Breast epithelium (tissue), 4 donors: ENCODE measurements at regions not wholly inside any gene's neighbourhood (a gene's known extent, or its start where the extent isn't known, plus 50 kb on each side); places are given as distances from the start of the nearest gene placed in this dataset.

Source experiments
- DNase-seq, 2 donors: peaks; one replicate each; pipeline ENCODE4 v3.0.0-alpha.2; 2019; ENCODE audit warnings: low spot score in 2 of 2
- H3K27ac ChIP-seq, 2 donors: fragments of 200-600 bp; sonication (generic) in 1 of 2; one replicate each; pipeline ENCODE4 v1.5.1; 2016 to 2019; ENCODE audit warnings: mild to moderate bottlenecking in 1 of 2
- H3K27me3 ChIP-seq, 2 donors: fragments of 200-600 bp; sonication (generic) in 1 of 2; one replicate each; pipeline versions ENCODE4 v1.5.1 to v1.6.0; 2017 to 2019; ENCODE audit warnings: control low read depth in 1 of 2, mild to moderate bottlenecking in 1 of 2
- H3K36me3 ChIP-seq: fragments of 200-600 bp; one replicate; pipeline ENCODE4 v1.5.1; 2019
- H3K4me1 ChIP-seq, 2 donors: fragments of 200-600 bp; sonication (generic); one replicate each; pipeline ENCODE4 v1.5.1; 2016 to 2019; ENCODE audit warnings: control low read depth in 1 of 2
- H3K4me3 ChIP-seq, 3 donors: fragments of 200-600 bp; sonication (generic); 1 replicate in 2 of 3; 2 replicates in 1 of 3; pipeline ENCODE4 v1.5.1; 2016 to 2019; ENCODE audit warnings: mild to moderate bottlenecking in 3 of 3, moderate library complexity in 2 of 3
- H3K9me3 ChIP-seq, 2 donors: fragments of 200-600 bp; sonication (generic) in 1 of 2; one replicate each; pipeline ENCODE4 v1.5.1; 2016 to 2019; ENCODE audit warnings: control low read depth in 1 of 2
- POLR2A ChIP-seq: fragments of 450-650 bp; IDR thresholded peaks from one replicate; pipeline ENCODE4 v1.6.1; 2016; ENCODE audit warnings: antibody characterized with exemption, mild to moderate bottlenecking, moderate library complexity
- POLR2AphosphoS5 ChIP-seq, 3 donors: sonication (generic); formaldehyde crosslinking; IDR thresholded peaks; one replicate each; pipeline ENCODE4 v1.6.1; 2017; ENCODE audit warnings: antibody characterized with exemption in 3 of 3
- intact Hi-C: fragments of 100-400 bp; cut with DNase I; formaldehyde crosslinking; loops from one replicate; pipeline ENCODE4 v1.15.1; 2023; ENCODE audit warnings: low total_unique reads
- TF ChIP-seq, protein P1 (sequence below), 3 donors: fragments of 450-650 bp; IDR thresholded peaks; one replicate each; pipeline ENCODE4 v1.5.1; 2016 to 2017; ENCODE audit warnings: antibody characterized with exemption in 3 of 3, mild to moderate bottlenecking in 3 of 3, moderate library complexity in 3 of 3

DNA sequence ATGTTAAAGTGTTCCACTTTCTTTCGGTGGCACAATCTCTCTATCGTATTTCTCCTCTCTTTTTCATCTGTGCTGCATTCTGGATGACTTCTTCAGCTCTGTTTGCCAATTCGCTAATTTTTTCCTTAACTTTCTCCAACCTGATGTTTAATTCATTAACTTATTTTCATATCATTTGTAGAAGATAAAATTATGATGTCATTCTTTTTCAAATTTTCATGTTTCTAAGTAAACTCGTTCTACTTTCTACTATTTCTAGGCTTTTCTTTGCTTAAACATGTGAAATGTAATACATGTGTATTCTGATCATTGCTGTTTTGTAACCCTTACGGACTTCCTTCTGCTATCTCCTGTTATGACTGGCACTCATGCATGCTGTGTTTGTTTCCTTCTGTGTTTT, 648.4 kb downstream of the QKI start:
- H3K27ac ChIP-seq = peak overlapping the region in 1 of 2 donors; percentile 4
- H3K36me3 ChIP-seq = no peaks in the 10 kb centered on the region
- no peak for TF ChIP-seq POLR2AphosphoS5 (IDR thresholded peaks at IDR 0.05)
- no peak for TF ChIP-seq POLR2A
- TF ChIP-seq, protein P1, sequence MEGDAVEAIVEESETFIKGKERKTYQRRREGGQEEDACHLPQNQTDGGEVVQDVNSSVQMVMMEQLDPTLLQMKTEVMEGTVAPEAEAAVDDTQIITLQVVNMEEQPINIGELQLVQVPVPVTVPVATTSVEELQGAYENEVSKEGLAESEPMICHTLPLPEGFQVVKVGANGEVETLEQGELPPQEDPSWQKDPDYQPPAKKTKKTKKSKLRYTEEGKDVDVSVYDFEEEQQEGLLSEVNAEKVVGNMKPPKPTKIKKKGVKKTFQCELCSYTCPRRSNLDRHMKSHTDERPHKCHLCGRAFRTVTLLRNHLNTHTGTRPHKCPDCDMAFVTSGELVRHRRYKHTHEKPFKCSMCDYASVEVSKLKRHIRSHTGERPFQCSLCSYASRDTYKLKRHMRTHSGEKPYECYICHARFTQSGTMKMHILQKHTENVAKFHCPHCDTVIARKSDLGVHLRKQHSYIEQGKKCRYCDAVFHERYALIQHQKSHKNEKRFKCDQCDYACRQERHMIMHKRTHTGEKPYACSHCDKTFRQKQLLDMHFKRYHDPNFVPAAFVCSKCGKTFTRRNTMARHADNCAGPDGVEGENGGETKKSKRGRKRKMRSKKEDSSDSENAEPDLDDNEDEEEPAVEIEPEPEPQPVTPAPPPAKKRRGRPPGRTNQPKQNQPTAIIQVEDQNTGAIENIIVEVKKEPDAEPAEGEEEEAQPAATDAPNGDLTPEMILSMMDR (IDR thresholded peaks at IDR 0.05) = no peak
- DNase-seq = no peak
- intact Hi-C loops = no loop called here
- no peaks in the 10 kb centered on the region for H3K27me3 ChIP-seq
- H3K4me3 ChIP-seq = no peak overlapping the region
- H3K4me1 ChIP-seq = no peaks in the 10 kb centered on the region
- no peaks in the 10 kb centered on the region for H3K9me3 ChIP-seq

DNA sequence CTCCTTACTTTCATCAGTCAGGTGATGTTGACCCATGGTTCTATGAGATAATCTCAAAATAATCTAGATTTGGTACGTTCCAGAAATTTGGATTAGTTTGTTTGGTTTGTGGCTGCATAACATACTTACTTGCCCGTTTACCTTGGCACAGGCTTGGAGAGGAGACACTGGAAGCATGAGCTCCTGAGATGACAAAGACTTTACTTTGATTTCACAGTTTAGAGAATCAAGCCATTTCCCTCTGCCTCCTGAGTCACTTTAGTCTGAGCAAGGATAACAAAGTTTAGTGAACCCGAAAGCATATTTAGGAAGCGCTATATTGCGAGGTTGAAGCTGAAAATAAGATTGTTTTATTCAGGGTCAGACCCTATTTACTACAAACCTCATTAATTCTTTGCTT, 643.4 kb downstream of the QKI start:
- Histone ChIP-seq H3K4me1 (no peaks in the 10 kb centered on the region), H3K27ac (no peak overlapping the region), H3K27me3 (no peaks in the 10 kb centered on the region), H3K9me3 (peaks cover 0 to 8% of the 10 kb centered on the region in 2 donors), H3K4me3 (no peak overlapping the region), H3K36me3 (no peaks in the 10 kb centered on the region)
- DNase-seq = no peak
- TF ChIP-seq POLR2AphosphoS5 (IDR thresholded peaks at IDR 0.05) (no peak), POLR2A (no peak)
- TF ChIP-seq, protein P1 (IDR thresholded peaks at IDR 0.05) = no peak
- intact Hi-C loops = loop anchor here (10.0 kb wide), 1 partner anchor 503 kb away; no protein-coding TSS in a partner anchor

DNA sequence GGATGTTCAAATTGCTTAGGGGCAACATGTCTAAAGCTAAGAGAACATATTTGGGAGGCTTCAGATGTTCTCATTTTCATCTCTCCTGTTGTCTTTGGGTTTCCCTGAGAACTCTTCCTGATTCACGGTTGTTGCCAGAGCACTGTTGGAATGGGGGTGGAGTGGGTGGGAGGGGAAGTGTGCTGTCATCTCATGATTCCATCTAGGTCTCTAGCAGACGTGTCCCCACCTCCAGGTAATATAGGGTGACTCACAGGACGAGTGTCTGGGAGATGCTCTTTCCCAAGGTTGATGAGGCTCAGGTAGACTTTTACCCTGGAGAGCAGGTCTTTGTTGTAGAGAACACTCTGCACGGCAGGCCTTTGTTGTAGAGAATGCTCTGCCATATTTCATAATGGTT, 636.9 kb downstream of the QKI start:
- intact Hi-C loops = loop anchor here (5.0 to 10.0 kb wide), 2 partner anchors 497 to 1844 kb away; no protein-coding TSS in a partner anchor
- H3K4me1 ChIP-seq = no peaks in the 10 kb centered on the region
- H3K27me3 ChIP-seq = no peaks in the 10 kb centered on the region

DNA sequence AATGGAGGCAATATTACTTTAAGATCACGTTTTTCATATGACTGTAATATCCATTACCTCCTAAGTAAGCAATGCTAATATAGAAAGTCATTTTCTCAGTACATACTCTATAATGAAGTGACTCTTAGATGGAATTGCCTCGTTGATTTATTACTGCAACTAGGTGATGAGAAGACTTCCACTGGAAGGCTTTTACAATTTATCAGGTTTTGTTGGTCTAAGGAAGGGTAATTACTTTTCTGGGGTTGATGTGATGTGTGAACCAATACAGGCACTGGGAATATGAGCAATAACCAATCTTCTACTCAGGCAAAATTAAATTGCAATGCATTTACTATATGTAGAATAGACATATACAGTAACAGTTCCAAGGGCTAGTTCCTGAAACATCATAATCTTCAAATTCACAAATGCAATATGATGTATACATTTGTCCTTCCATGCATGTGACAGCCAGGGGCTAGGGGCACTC, 635.0 kb downstream of the QKI start:
- TF ChIP-seq, protein P1 (IDR thresholded peaks at IDR 0.05) = no peak
- TF ChIP-seq POLR2A (no peak), POLR2AphosphoS5 (IDR thresholded peaks at IDR 0.05) (no peak)
- Histone ChIP-seq H3K36me3 (no peaks in the 10 kb centered on the region), H3K4me3 (no peak overlapping the region), H3K27ac (no peak overlapping the region), H3K27me3 (no peaks in the 10 kb centered on the region), H3K9me3 (no peaks in the 10 kb centered on the region), H3K4me1 (no peaks in the 10 kb centered on the region)
- no peak for DNase-seq
- intact Hi-C loops = no loop called here

More for the DNA sequence above, 636.9 kb downstream of the QKI start:
- Histone ChIP-seq H3K4me3 (no peak overlapping the region), H3K9me3 (peaks cover 0 to 8% of the 10 kb centered on the region in 2 donors), H3K27ac (no peak overlapping the region), H3K36me3 (no peaks in the 10 kb centered on the region)
- DNase-seq = no peak
- TF ChIP-seq, protein P1 (IDR thresholded peaks at IDR 0.05) = no peak
- TF ChIP-seq POLR2A = no peak
- no peak for TF ChIP-seq POLR2AphosphoS5 (IDR thresholded peaks at IDR 0.05)

DNA sequence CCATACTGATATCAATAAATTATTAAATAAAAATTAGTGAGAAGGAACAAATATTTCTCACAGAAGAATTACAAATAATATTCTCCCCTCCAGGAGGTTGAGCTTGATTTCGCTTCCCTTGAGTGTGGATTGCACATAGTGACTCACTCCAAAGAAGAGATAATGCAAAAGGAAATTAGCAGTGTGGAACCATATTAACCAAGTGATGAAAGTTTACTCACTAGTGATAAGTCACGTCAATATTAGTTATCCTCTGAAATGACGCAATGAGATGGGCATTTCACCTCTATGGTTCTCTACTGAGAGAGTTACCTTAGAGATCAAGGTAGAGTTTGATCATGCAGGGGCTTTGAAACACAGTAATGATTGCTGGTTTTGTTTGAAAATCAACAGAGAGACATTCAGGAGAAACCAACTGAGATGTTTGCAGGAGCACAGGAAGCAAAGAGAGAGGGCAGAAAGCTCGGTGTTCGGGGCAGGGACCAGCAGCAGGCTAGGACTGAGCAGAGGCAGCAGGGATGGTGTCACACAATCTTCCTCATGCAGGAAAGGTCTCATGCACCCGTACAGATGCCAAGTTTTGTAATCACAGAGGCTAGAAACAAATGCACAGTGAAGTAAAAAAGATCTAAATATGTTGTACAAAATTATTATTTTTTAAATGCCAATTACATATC, 634.5 kb downstream of the QKI start:
- Histone ChIP-seq H3K4me3 (no peak overlapping the region), H3K9me3 (no peaks in the 10 kb centered on the region), H3K36me3 (no peaks in the 10 kb centered on the region), H3K4me1 (no peaks in the 10 kb centered on the region), H3K27ac (no peak overlapping the region), H3K27me3 (no peaks in the 10 kb centered on the region)
- intact Hi-C loops = no loop called here
- TF ChIP-seq POLR2A = no peak
- TF ChIP-seq, protein P1 (IDR thresholded peaks at IDR 0.05) = no peak
- TF ChIP-seq POLR2AphosphoS5 (IDR thresholded peaks at IDR 0.05) = no peak
- no peak for DNase-seq
